Gastrocnemius medialis (tissue), 4 donors: ENCODE measurements at regions not wholly inside any gene's neighbourhood (a gene's known extent, or its start where the extent isn't known, plus 50 kb on each side); places are given as distances from the start of the nearest gene placed in this dataset.

ENCODE experiments used
- POLR2A ChIP-seq, 2 donors: fragments of 450-650 bp; IDR thresholded peaks; one replicate each; pipeline ENCODE4 v1.6.1; 2017; ENCODE audit warnings: antibody characterized with exemption in 2 of 2, mild to moderate bottlenecking in 2 of 2, moderate library complexity in 2 of 2
- TF ChIP-seq, protein P1 (sequence below), 5 experiments: fragments of 450-650 bp in 3 of 5; fragments of 200-600 bp in 2 of 5; sonication (generic) in 2 of 5; IDR thresholded peaks in 4 of 5; conservative IDR thresholded peaks in 1 of 5; 1 replicate in 4 of 5; 2 replicates in 1 of 5; pipeline ENCODE4 v1.5.1; 2016 to 2019; ENCODE audit warnings: antibody characterized with exemption in 5 of 5, mild to moderate bottlenecking in 3 of 5, moderate library complexity in 3 of 5

GRCh38 chr6:156045401-156046267 lies 590.0 kb upstream of the NOX3 start:
- TF ChIP-seq, protein P1, sequence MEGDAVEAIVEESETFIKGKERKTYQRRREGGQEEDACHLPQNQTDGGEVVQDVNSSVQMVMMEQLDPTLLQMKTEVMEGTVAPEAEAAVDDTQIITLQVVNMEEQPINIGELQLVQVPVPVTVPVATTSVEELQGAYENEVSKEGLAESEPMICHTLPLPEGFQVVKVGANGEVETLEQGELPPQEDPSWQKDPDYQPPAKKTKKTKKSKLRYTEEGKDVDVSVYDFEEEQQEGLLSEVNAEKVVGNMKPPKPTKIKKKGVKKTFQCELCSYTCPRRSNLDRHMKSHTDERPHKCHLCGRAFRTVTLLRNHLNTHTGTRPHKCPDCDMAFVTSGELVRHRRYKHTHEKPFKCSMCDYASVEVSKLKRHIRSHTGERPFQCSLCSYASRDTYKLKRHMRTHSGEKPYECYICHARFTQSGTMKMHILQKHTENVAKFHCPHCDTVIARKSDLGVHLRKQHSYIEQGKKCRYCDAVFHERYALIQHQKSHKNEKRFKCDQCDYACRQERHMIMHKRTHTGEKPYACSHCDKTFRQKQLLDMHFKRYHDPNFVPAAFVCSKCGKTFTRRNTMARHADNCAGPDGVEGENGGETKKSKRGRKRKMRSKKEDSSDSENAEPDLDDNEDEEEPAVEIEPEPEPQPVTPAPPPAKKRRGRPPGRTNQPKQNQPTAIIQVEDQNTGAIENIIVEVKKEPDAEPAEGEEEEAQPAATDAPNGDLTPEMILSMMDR (IDR thresholded peaks at IDR 0.05 in 4 of 5, conservative IDR thresholded peaks at IDR 0.05 in 1 of 5) = no peak
- TF ChIP-seq POLR2A (IDR thresholded peaks at IDR 0.05) = no peak
